HCT116 (cell line): ENCODE measurements at regions not wholly inside any gene's neighbourhood (a gene's known extent, or its start where the extent isn't known, plus 50 kb on each side); places are given as distances from the start of the nearest gene placed in this dataset.
"Not testable (repeated sequence)": the region's sequence is repeated elsewhere in the genome, so short reads cannot be mapped to it uniquely, and the experiment has no call there.

Source experiments
- CTCF ChIP-seq, 3 experiments: fragments of 200-600 bp in 1 of 3; sonication (generic) in 1 of 3; IDR thresholded peaks in 2 of 3; conservative IDR thresholded peaks in 1 of 3; 2 replicates each; pipeline ENCODE4 v1.5.1; 2012 to 2017; ENCODE audit warnings: low read depth in 2 of 3, low read length in 2 of 3, antibody characterized with exemption in 1 of 3, borderline replicate concordance in 1 of 3, control low read depth in 1 of 3, mild to moderate bottlenecking in 1 of 3, mixed read lengths in 1 of 3, mixed run types in 1 of 3, moderate library complexity in 1 of 3; ENCODE audit not compliant: insufficient read depth in 1 of 3
- EZH2 ChIP-seq: fragments of 200-600 bp; sonication (generic); IDR thresholded peaks from 2 replicates; pipeline ENCODE4 v1.6.1; 2017; ENCODE audit warnings: antibody characterized with exemption, mixed run types
- EZH2phosphoT487 ChIP-seq: fragments of 200-600 bp; IDR thresholded peaks from 2 replicates; pipeline ENCODE4 v1.6.1; 2018; ENCODE audit warnings: antibody characterized with exemption, borderline replicate concordance
- FOSL1 ChIP-seq: IDR thresholded peaks from 2 replicates; pipeline ENCODE4 v1.6.1; 2012; ENCODE audit warnings: low read depth
- JUND ChIP-seq: IDR thresholded peaks from 2 replicates; pipeline ENCODE4 v1.6.1; 2012
- MAX ChIP-seq: IDR thresholded peaks from 2 replicates; pipeline ENCODE4 v1.6.1; 2012
- POLR2A ChIP-seq: IDR thresholded peaks from 2 replicates; pipeline ENCODE4 v1.7.0; 2011; ENCODE audit warnings: borderline replicate concordance; ENCODE audit not compliant: insufficient read depth, insufficient read length; ENCODE audit errors: extremely low read depth
- POLR2AphosphoS5 ChIP-seq: IDR thresholded peaks from 2 replicates; pipeline ENCODE4 v1.6.1; 2011; ENCODE audit warnings: mild to moderate bottlenecking, low read depth, low read length, moderate library complexity
- REST ChIP-seq: IDR thresholded peaks from 2 replicates; pipeline ENCODE4 v1.6.1; 2012; ENCODE audit warnings: low read depth
- SIN3A ChIP-seq: IDR thresholded peaks from 2 replicates; pipeline ENCODE4 v1.6.1; 2012; ENCODE audit warnings: low read depth
- SP1 ChIP-seq: IDR thresholded peaks from 2 replicates; pipeline ENCODE4 v1.6.1; 2012; ENCODE audit warnings: low read depth
- ZNF274 ChIP-seq: fragments of 200-500 bp; sonication (Bioruptor generic); IDR thresholded peaks from 2 replicates; pipeline ENCODE4 v1.6.1; 2014; ENCODE audit warnings: mild to moderate bottlenecking, low read depth, low read length, inconsistent platforms

- not testable (repeated sequence) for TF ChIP-seq CTCF (IDR thresholded peaks at IDR 0.05 in 2 of 3, conservative IDR thresholded peaks at IDR 0.05 in 1 of 3; ENCODE audit: borderline replicate concordance in 1 of 3, insufficient read depth in 1 of 3, low read depth in 2 of 3, low read length in 2 of 3); REST; POLR2AphosphoS5; POLR2A; FOSL1; ZNF274; EZH2; MAX; SIN3A; JUND; SP1; EZH2phosphoT487
Measured at GRCh38 chr2:91497129-91498064, 2805.9 kb downstream of the RPIA start.
